LNCaP clone FGC (cell line): ENCODE measurements at regions not wholly inside any gene's neighbourhood (a gene's known extent, or its start where the extent isn't known, plus 50 kb on each side); places are given as distances from the start of the nearest gene placed in this dataset.

Experiments used
- DNase-seq: peaks from one replicate; pipeline ENCODE4 v3.0.0-alpha.2; 2011; ENCODE audit warnings: low read depth
- H3K4me3 ChIP-seq: 2 replicates; pipeline ENCODE4 v1.5.1; 2011; ENCODE audit warnings: mild to moderate bottlenecking, low read depth, low read length, control low read depth
- CTCF ChIP-seq: IDR thresholded peaks from 2 replicates; pipeline ENCODE4 v1.5.1; 2012; ENCODE audit warnings: mild to moderate bottlenecking; ENCODE audit not compliant: control insufficient read depth, insufficient read depth; ENCODE audit errors: extremely low read depth

DNA sequence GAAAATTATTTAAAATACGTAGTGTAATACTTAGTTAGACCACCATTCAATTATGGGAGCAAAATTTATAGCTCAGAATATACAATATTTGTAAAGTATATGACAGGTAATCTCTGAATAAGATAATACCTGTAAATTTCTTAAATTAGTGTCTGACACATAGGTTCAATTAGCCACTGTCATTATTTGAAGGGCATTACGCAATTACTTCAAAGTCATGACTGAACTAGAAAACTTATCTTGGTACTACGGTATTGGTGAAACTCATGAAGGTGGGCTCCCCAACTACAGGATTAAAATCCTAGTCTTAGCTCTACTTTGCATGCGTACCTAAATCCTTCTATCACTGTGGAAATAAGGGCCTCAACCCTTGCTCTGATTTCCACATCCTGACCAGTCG lies 860.7 kb downstream of the PCDH19 start:
- TF ChIP-seq CTCF = no peak
- DNase-seq = no peak
- no peak overlapping the region for H3K4me3 ChIP-seq

- TF ChIP-seq CTCF = no peak
- DNase-seq = no peak
- H3K4me3 ChIP-seq = no peak overlapping the region
Observed at GRCh38 chrX:99522450-99522849, 887.6 kb downstream of the PCDH19 start.

GRCh38 chrX:99507768-99508167 lies 902.3 kb downstream of the PCDH19 start:
- no peak for DNase-seq
- H3K4me3 ChIP-seq = no peak overlapping the region
- no peak for TF ChIP-seq CTCF

DNA sequence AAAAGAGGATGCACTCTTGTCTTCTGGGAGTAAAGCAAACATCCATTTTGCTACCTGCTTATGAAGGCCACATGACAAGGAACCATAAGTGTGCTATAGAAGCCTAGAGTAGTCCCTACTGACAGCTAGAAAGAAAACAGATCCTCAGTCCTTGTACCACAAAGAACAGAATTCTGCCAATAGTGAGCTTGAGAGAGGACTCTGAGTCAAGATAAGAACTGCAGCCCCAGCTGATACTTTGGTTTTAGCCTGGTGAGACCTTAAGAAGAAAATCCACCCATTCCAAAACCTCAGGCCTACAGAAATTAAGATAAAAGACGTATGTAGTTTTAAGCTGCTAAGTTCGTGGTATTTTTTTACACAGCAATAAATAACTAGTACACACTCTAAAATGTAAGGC lies 914.6 kb downstream of the PCDH19 start:
- no peak overlapping the region for H3K4me3 ChIP-seq
- no peak for TF ChIP-seq CTCF
- no peak for DNase-seq

DNA sequence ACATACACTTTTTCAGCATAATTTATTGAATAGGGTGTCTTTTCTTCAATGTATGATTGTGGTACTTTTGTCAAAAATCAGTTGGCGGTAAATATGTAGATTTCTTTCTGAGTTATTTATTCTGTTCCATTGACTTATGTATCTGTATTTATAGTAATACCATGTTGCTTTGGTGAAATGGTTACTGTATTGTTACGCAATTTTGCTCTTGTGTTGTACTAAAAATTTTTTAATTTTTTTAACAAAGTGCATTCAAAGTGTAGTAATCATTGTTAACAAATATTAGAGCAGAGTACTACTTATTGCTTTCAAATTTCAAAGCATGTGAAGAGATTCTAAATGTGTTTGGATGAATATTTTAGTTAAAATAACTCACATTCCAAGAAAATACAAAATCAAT lies 915.4 kb downstream of the PCDH19 start:
- no peak for TF ChIP-seq CTCF
- H3K4me3 ChIP-seq = no peak overlapping the region
- no peak for DNase-seq

DNA sequence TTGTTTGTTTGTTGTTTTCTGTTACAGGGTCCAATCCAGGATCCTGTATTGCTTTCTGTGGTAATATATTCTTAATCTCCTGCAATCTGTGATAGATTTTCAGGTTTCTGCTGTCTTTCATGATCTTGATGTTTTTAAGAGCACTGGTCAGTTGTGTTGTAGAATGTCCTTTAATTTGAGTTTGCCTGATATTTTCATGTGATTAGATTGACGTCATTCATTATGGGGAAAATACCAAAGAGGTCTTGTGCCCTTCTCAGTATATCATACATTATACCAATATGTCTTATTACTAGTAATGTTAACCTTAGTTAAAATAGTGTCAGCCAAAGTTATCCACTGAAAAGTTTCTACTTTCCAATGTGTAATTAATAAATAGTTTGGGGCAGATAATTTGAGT lies 929.3 kb downstream of the PCDH19 start:
- no peak for TF ChIP-seq CTCF
- no peak overlapping the region for H3K4me3 ChIP-seq
- DNase-seq = no peak

GRCh38 chrX:99469439-99469838 lies 940.6 kb downstream of the PCDH19 start:
- no peak for TF ChIP-seq CTCF
- DNase-seq = no peak
- no peak overlapping the region for H3K4me3 ChIP-seq
